Erythroblast (primary cell): ENCODE measurements at regions not wholly inside any gene's neighbourhood (a gene's known extent, or its start where the extent isn't known, plus 50 kb on each side); places are given as distances from the start of the nearest gene placed in this dataset.

Source experiments
- GATA1 ChIP-seq: IDR thresholded peaks from 2 replicates; pipeline ENCODE4 v1.6.1; 2011; ENCODE audit warnings: low read depth, mild to moderate bottlenecking, control low read depth, low read length, moderate library complexity
- POLR2A ChIP-seq: IDR thresholded peaks from 2 replicates; pipeline ENCODE4 v1.6.1; 2011; ENCODE audit warnings: mild to moderate bottlenecking, low read length

- TF ChIP-seq POLR2A (no peak), GATA1 (no peak)
These were observed 153.1 kb downstream of the SEMA6D start for GRCh38 chr15:47870300-47870955.
